Urinary bladder (tissue), 3 donors: ENCODE measurements at regions not wholly inside any gene's neighbourhood (a gene's known extent, or its start where the extent isn't known, plus 50 kb on each side); places are given as distances from the start of the nearest gene placed in this dataset.

Source experiments
- DNase-seq: peaks from one replicate; pipeline ENCODE4 v3.0.0-alpha.2; 2015; ENCODE audit errors: extremely low spot score
- H3K27ac ChIP-seq: one replicate; pipeline ENCODE4 v1.5.1; 2013; ENCODE audit warnings: low read depth, mild to moderate bottlenecking, moderate library complexity
- H3K36me3 ChIP-seq: one replicate; pipeline ENCODE4 v1.6.1; 2013; ENCODE audit warnings: mild to moderate bottlenecking, moderate library complexity; ENCODE audit not compliant: insufficient read depth
- H3K4me1 ChIP-seq: one replicate; pipeline ENCODE4 v1.6.1; 2013; ENCODE audit warnings: mild to moderate bottlenecking, moderate library complexity; ENCODE audit not compliant: insufficient read depth
- H3K4me3 ChIP-seq: one replicate; pipeline ENCODE4 v1.5.1; 2013; ENCODE audit warnings: low read depth, low read length
- WGBS: extraction: QIAGEN DNeasy Blood & Tissue Kit; methylation state at CpG from one replicate; pipeline ENCODE4 v1.1.7; 2013; 5-methylcytosine and 5-hydroxymethylcytosine counted together
- donor health status: healthy with polysubstance abuse.
- donor health status: healthy.

DNA sequence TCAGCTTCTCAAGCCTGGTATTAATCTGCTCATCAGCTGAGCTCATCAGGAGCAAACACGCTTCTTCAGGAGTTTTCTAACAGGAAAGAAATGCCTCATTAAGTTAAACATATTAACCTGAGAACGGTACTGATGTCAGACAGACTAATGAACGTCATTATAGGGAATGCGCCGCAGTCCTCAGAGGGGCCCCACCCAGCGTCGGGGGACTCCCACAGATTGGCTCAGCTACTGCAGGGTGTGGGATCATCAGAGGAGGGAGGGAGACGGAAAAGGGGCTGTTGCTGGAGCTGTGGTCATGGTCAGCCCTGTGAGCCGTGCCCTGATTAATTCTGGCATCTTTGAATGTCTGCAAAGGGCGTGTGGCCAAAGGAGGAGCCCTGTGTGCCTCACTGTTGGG, 348.5 kb downstream of the PTPRU start:
- no peak overlapping the region for H3K4me3 ChIP-seq
- no peak overlapping the region for H3K27ac ChIP-seq
- no peak for DNase-seq
- 38% methylated on average over 10 of the region's 10 CpGs for WGBS
- H3K4me1 ChIP-seq = no peaks in the 10 kb centered on the region
- no peaks in the 10 kb centered on the region for H3K36me3 ChIP-seq

DNA sequence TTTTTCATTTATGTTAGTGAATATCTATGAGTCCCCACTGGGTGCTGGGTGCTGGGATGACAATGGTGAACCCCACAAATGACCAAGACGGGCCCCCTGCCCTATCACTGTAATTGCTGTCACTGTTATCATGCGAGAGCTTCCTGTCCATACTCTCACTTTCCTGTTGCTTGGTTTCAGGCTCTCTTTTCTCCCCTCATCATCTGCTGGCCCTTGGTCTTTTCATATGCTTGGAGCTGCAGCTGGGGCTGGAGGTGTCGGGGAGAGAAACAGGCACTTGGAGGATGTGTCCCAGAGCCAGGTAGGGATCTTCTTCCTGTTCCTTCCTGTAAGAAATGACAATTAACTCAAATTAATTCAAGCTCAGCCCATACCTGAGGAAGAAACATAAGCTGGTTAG, 348.0 kb downstream of the PTPRU start:
- 44% methylated on average over 3 of the region's 3 CpGs for WGBS

DNA sequence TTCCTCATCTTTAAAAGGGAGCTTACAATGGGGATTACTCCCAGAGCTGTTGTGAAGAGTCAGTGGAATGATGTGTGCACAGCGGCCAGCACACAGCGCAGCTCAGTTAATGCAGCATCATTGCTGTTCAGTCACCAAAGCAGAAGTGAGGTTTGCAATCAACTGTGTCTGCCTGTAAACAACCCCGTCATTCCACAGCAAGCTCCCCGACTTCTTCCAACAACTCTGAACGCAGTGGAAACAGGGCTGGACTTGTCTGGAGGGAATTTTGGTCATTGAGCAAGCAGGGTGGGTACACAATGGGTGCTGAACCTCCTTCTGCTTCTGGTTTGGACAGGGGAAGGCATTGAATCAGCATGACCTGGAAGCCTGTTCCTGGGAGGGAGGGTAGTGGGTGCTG, 347.4 kb downstream of the PTPRU start:
- H3K36me3 ChIP-seq = no peaks in the 10 kb centered on the region
- DNase-seq = no peak
- H3K4me1 ChIP-seq = no peaks in the 10 kb centered on the region
- H3K27ac ChIP-seq = no peak overlapping the region
- WGBS = 59% methylated on average over 5 of the region's 5 CpGs
- no peak overlapping the region for H3K4me3 ChIP-seq

More for the DNA sequence above, 348.0 kb downstream of the PTPRU start:
- H3K36me3 ChIP-seq = no peaks in the 10 kb centered on the region
- H3K4me1 ChIP-seq = no peaks in the 10 kb centered on the region
- H3K4me3 ChIP-seq = no peak overlapping the region
- DNase-seq = no peak
- no peak overlapping the region for H3K27ac ChIP-seq

DNA sequence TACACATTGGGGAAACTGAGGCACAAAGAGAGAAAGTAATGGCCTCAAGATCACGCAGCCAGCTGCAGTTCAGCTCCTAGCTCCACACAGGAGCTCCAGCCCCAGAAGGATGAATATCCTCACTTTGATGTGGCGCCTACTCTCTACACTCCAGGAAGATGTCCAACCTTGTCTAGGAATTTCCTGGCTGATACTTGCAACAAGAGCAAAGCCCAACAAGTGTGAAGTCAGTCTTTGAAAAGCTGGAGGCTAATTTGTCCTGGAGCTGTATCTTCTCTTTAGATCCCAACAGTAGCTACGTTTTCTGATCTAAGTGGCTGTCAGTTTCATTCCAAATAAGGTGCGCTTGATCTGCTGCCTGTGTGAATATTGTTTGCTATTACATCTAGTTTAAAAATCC, 344.9 kb downstream of the PTPRU start:
- Histone ChIP-seq H3K36me3 (no peaks in the 10 kb centered on the region), H3K27ac (no peak overlapping the region), H3K4me3 (no peak overlapping the region), H3K4me1 (no peaks in the 10 kb centered on the region)
- DNase-seq = no peak
- WGBS = 74% methylated on average over 4 of the region's 4 CpGs

DNA sequence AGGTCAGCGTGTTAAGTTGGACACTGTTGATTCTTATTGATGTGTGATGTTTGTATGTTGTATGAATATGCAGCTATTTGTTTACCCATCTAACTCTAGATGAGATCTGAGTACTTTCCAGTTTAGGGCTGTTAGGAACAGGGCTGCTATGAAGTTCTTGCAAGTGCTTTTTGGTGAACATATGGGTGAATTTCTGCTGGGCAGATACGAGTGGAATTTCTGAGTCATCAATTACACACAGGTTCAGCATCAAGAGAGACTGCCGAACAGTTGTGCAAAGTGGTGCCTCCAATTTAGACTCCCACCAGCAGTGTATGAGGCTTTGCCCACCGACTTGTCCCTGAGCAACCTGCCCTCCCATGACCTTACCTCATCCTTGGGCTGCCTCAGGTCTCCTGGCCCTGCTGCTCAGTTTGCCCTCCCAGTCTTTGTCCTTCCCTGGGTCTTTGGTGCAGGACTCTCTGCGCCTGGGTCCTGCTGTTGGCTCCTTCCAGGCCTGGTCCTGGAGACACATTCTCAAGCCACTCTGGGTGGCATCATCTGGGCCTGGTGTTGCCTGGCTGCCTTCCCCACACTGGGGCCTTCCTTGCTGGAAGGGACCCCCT, 343.6 kb downstream of the PTPRU start:
- Histone ChIP-seq H3K36me3 (no peaks in the 10 kb centered on the region), H3K4me3 (no peak overlapping the region), H3K27ac (no peak overlapping the region), H3K4me1 (no peaks in the 10 kb centered on the region)
- DNase-seq = no peak
- WGBS = 70% methylated on average over 5 of the region's 5 CpGs

DNA sequence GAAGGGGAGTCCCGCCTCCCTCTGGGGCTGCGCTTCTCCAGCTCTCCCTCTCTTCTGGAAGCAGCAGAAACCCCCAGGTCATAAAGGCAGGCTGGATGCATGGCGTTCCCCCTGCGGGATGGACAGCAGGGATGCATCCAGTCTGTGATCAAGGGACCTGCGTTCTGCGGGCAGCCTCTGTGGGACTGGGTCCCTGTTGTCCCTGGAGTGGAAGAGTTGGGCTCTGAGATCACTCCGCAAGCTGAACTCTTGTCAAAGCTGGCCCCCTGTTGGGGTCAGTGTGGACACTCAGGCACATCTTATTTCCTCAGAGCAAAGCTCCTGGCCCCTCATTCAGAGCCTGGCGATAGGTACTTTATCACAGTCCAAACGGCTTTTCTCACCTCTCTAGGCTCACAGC, 341.2 kb downstream of the PTPRU start:
- WGBS = 42% methylated on average over 9 of the region's 9 CpGs
- H3K4me1 ChIP-seq = no peaks in the 10 kb centered on the region
- no peak overlapping the region for H3K27ac ChIP-seq
- no peak for DNase-seq
- no peak overlapping the region for H3K4me3 ChIP-seq
- no peaks in the 10 kb centered on the region for H3K36me3 ChIP-seq

DNA sequence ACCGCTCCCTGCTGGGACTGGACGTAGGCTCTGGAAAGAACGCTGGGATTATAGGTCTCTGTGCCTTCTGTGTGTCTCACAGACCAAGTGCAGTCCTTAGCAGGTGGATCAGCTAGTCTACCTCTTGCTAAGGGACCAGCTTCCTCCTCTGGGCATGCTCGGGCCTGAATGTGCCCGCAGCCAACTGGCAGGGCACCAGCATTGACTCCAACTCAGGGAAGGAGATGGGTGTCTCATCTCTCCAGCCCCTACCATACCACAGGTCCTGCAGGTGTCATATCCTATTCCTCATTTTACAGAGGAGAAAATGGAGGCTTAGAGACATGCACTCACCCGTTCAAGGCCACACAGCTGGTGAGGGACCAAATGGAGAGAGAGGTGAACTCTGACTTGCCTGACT, 340.2 kb downstream of the PTPRU start:
- Histone ChIP-seq H3K27ac (no peak overlapping the region), H3K36me3 (no peaks in the 10 kb centered on the region), H3K4me3 (no peak overlapping the region), H3K4me1 (no peaks in the 10 kb centered on the region)
- 82% methylated on average over 6 of the region's 6 CpGs for WGBS
- DNase-seq = no peak

DNA sequence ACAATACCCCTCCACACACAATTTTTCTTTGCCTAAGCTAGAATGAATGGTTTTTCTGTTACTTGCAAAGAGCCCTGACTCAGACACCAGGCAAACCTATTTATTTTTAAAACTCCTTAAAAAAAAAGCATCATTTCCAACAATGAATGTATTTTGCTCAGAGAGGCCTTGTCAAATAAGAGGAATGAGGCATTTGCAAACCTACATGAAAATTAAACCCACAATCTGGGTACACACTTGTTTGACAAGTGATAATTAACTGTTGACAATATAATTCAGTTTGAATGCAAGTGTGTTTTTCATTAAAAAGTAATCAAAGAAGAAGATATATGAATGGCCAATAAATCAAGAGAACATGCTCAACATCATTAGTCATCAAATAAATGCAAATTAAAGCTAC, 339.5 kb downstream of the PTPRU start:
- H3K36me3 ChIP-seq = no peaks in the 10 kb centered on the region
- H3K4me1 ChIP-seq = no peaks in the 10 kb centered on the region
- DNase-seq = no peak
- H3K4me3 ChIP-seq = no peak overlapping the region
- no peak overlapping the region for H3K27ac ChIP-seq

DNA sequence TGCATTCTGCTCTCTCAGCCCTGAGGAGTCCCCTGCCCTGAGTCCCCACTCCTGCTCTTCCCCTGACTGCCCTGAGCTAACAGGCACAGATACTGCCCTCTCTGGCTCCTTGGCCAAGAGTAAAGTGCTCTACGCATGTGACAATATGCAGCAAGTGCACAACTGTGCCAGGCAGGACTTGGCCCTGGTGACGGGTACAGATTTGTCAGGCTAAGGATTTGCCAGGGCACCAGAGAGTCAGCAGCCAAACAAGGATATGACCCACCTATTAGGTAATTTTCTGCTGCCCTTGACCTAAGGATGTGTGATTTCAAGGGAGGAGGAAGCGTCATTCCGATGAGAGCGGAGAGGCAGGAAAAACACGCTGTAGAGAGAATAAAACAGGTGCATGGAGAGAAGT, 339.0 kb downstream of the PTPRU start:
- 61% methylated on average over 6 of the region's 6 CpGs for WGBS
- Histone ChIP-seq H3K36me3 (no peaks in the 10 kb centered on the region), H3K4me3 (no peak overlapping the region), H3K27ac (no peak overlapping the region), H3K4me1 (no peaks in the 10 kb centered on the region)
- no peak for DNase-seq

DNA sequence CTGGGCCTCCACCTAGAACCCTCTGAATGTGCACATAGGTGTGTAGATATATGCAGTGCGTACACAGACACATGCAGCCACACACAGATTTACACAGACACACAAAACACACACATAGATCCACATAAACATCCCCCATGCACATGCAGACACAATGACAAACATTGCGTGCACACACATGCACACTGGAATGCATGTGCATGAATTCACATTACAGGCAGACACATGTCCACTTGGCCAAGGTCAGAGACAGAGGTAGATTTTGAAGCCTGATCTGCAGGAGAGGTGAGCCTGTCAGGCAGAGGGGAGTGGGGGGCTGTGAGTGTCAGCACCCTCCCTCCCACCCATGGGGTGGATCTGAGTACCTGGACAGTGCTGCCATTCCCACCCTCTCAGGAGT, 338.5 kb downstream of the PTPRU start:
- no peak for DNase-seq
- WGBS = 66% methylated on average over 2 of the region's 2 CpGs
- no peak overlapping the region for H3K4me3 ChIP-seq
- no peaks in the 10 kb centered on the region for H3K4me1 ChIP-seq
- no peak overlapping the region for H3K27ac ChIP-seq
- no peaks in the 10 kb centered on the region for H3K36me3 ChIP-seq

DNA sequence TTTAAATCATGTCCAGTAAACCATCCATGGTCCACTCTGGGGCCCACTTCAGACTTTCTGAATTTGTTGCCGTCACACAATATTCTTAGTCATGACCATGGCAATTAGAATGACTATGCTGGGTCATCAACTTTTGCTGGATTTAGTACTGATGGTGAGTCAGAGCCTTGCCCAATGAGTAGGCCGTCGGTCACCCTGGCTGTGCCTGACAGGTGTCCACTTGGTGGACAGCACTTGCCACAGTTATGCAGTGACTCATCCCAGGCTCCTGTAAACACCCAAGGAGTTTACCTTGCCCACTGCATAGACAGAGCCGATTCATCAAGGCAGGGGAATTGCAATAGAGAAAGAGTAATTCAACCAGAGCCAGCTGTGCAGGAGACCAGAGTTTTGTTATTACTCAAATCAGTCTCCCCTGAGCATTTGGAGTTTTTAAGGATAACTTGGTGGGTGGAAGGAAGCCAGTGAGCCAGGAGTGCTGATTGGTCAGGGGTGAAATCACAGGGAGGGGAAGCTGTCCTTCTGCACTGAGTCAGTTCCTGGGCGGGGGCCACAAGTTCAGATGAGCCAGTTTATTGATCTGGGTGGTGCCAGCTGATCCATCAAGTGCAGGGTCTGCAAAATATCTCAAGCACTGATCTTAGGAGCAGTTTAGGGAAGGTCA, 333.8 kb downstream of the PTPRU start:
- 71% methylated on average over 5 of the region's 5 CpGs for WGBS
- DNase-seq = no peak
- H3K4me1 ChIP-seq = no peaks in the 10 kb centered on the region
- no peak overlapping the region for H3K27ac ChIP-seq
- no peak overlapping the region for H3K4me3 ChIP-seq
- no peaks in the 10 kb centered on the region for H3K36me3 ChIP-seq

DNA sequence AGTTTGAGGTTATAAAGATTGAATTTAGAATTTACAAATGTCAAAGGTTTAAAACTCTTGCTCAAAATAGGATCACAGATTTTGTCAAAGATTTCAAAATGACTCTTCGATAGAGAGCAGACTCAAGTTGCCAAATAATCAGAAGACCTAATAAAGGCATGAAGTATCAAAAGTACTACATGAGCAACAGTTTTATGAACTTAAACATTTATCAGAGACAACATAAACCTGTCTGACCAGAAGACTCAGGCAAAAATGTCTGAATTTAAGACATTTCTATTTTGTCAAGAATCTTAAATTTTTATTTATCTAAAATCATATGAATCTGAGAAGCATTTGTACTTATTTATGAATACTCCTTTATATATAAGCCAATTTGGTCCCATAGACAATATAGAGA, 330.9 kb downstream of the PTPRU start:
- H3K4me1 ChIP-seq = no peaks in the 10 kb centered on the region
- H3K27ac ChIP-seq = no peak overlapping the region
- no peaks in the 10 kb centered on the region for H3K36me3 ChIP-seq
- no peak overlapping the region for H3K4me3 ChIP-seq
- DNase-seq = no peak
- WGBS = 88% methylated on average over 1 of the region's 1 CpG

DNA sequence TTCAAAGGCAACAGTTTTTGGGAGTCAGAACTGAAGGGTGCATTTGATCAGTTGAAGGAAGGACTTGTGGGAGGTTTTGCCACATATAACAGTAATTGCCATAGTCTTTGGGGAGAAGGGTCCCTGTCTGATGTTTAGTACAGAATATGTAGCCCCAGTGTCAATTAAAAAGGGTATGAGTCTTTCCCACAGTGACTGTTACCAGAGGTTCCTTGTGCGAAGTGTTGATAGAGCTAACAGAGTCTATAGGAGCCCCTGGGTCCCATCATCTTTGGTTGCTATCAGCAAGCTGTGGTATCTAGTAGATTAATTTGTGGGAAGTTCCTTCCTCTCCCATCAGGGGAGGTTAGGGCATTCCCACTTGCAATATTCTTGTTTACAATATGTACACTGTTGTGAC, 329.2 kb downstream of the PTPRU start:
- no peaks in the 10 kb centered on the region for H3K4me1 ChIP-seq
- H3K36me3 ChIP-seq = no peaks in the 10 kb centered on the region
- DNase-seq = no peak
- 96% methylated on average over 1 of the region's 1 CpG for WGBS
- H3K27ac ChIP-seq = no peak overlapping the region
- no peak overlapping the region for H3K4me3 ChIP-seq

DNA sequence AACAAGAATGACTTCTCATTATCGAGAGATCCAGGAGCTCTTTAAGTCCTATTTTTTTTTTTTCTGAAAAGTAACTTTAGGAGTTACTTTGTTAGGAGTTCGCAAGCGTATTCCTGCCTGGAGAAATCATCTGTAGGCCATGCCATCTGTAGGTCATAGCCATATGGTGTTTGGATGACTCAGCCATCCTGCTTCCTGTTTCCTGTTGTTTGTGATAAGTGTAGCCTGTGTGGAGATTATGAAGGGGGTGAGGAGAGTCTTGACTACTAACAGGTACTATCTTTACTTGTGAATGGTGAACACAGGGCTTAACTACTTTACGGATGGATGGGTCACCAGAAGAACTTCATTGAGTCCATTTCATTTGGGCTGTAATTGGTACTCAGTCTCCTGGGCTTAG, 327.2 kb downstream of the PTPRU start:
- H3K27ac ChIP-seq = no peak overlapping the region
- 81% methylated on average over 4 of the region's 4 CpGs for WGBS
- no peaks in the 10 kb centered on the region for H3K4me1 ChIP-seq
- H3K36me3 ChIP-seq = no peaks in the 10 kb centered on the region
- no peak overlapping the region for H3K4me3 ChIP-seq
- DNase-seq = no peak

DNA sequence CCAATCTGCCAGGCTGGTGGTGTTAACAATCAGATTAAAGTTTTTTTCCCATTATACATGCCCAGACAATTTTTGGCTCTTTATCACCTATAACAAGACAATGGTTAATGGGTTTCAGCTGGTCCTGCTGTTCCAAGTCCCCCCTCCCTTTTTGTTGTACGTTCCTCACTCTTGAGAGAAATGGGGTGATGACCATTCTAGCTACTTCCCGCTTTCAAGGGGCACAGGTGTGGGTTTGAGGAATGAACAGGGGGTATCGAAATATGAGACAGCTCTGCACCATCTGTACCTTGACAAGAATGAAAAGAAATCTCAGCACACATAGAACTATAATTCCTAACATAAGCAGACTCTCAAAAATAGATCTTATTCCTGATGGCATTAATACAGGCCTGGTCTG, 326.8 kb downstream of the PTPRU start:
- H3K4me3 ChIP-seq = no peak overlapping the region
- no peak overlapping the region for H3K27ac ChIP-seq
- WGBS = 78% methylated on average over 3 of the region's 3 CpGs
- DNase-seq = no peak
- no peaks in the 10 kb centered on the region for H3K36me3 ChIP-seq
- H3K4me1 ChIP-seq = no peaks in the 10 kb centered on the region
